Mesothelial cell of epicardium (in vitro differentiated cells): ENCODE measurements at regions not wholly inside any gene's neighbourhood (a gene's known extent, or its start where the extent isn't known, plus 50 kb on each side); places are given as distances from the start of the nearest gene placed in this dataset.
A peak's percentile ranks its signal among the peaks of the same experiment; 100 is the strongest.

ENCODE experiments used
- DNase-seq, 2 experiments: peaks; one replicate each; pipeline ENCODE4 v3.0.0; 2021; ENCODE audit warnings: low spot score in 2 of 2; ENCODE audit not compliant: unreplicated experiment in 2 of 2
- H3K27ac Mint-ChIP-seq: 2 replicates; pipeline ENCODE4 v1.8.0; 2021; ENCODE audit warnings: mixed read lengths
- H3K27me3 Mint-ChIP-seq: 2 replicates; pipeline ENCODE4 v1.8.0; 2021; ENCODE audit warnings: low read depth, mixed read lengths
- H3K36me3 Mint-ChIP-seq: 2 replicates; pipeline ENCODE4 v1.8.0; 2021; ENCODE audit warnings: mixed read lengths
- H3K4me1 Mint-ChIP-seq: 2 replicates; pipeline ENCODE4 v1.8.0; 2021; ENCODE audit warnings: mixed read lengths
- H3K4me3 Mint-ChIP-seq: 2 replicates; pipeline ENCODE4 v1.8.0; 2021; ENCODE audit warnings: mild to moderate bottlenecking, moderate library complexity, mixed read lengths
- H3K9me3 Mint-ChIP-seq: 2 replicates; pipeline ENCODE4 v1.8.0; 2021; ENCODE audit warnings: mixed read lengths
- TF ChIP-seq, protein P1 (sequence below): fragments of 200-600 bp; sonication (generic); IDR thresholded peaks from one replicate; pipeline ENCODE4 v1.5.0; 2021; ENCODE audit warnings: antibody characterized with exemption; ENCODE audit not compliant: unreplicated experiment

DNA sequence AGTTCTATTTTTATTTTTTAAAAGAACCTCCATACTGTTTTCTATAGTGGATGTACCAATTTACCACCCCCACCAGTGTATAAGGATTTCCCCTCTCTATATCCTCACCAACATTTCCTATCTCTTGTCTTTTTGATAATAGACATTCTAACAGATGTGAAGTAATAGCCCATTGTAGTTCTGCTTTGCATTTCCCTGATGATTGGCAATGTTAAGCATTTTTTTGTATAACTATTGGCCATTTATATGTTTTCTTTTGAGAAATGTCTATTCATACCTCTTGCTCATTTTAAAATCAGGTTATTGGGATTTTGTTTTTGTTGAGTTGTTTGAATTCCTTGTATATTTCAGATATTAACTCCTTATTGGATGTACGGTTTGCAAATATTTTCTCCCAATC is 251.1 kb upstream of the HTR2C start:
- no peak for DNase-seq
- Mint-ChIP-seq H3K27ac (no peak overlapping the region), H3K9me3 (peaks cover 17% of the 10 kb centered on the region), H3K27me3 (no peaks in the 10 kb centered on the region), H3K4me3 (no peak overlapping the region), H3K36me3 (peaks cover 4% of the 10 kb centered on the region), H3K4me1 (no peaks in the 10 kb centered on the region)
- TF ChIP-seq, protein P1, sequence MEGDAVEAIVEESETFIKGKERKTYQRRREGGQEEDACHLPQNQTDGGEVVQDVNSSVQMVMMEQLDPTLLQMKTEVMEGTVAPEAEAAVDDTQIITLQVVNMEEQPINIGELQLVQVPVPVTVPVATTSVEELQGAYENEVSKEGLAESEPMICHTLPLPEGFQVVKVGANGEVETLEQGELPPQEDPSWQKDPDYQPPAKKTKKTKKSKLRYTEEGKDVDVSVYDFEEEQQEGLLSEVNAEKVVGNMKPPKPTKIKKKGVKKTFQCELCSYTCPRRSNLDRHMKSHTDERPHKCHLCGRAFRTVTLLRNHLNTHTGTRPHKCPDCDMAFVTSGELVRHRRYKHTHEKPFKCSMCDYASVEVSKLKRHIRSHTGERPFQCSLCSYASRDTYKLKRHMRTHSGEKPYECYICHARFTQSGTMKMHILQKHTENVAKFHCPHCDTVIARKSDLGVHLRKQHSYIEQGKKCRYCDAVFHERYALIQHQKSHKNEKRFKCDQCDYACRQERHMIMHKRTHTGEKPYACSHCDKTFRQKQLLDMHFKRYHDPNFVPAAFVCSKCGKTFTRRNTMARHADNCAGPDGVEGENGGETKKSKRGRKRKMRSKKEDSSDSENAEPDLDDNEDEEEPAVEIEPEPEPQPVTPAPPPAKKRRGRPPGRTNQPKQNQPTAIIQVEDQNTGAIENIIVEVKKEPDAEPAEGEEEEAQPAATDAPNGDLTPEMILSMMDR, result no peak

DNA sequence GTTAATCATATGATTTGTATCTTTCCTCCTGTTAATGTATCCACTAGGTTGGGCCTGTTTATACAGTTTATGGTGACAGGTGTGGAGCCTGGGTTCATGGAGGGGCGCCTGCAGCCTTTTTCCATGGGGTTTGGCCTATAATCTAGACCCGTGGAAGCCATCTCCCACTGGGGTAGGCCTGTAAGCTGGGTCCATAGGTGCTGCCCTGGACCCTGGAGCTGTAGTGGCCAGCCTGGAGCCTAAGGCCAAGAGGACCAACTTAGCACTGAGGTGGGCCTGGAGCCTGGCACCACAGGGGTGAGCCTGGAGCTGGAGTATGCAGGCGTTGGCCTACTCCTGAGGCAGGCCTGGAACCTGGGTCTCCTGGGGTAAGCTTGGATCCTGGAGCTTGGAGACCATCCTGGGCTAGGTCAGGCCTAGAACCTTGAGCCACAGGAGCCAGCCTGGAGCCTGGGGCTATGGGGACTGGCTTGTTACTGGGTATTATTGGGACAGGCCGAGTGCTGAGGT is 249.4 kb upstream of the HTR2C start:
- DNase-seq, result no peak
- TF ChIP-seq, protein P1, result no peak
- H3K9me3 Mint-ChIP-seq, result peaks cover 17% of the 10 kb centered on the region
- peaks cover 4% of the 10 kb centered on the region for H3K36me3 Mint-ChIP-seq
- no peak overlapping the region for H3K4me3 Mint-ChIP-seq
- H3K4me1 Mint-ChIP-seq, result no peaks in the 10 kb centered on the region
- no peaks in the 10 kb centered on the region for H3K27me3 Mint-ChIP-seq
- no peak overlapping the region for H3K27ac Mint-ChIP-seq

GRCh38 chrX:114338870-114339269 is 245.0 kb upstream of the HTR2C start:
- DNase-seq, result no peak
- no peak overlapping the region for H3K4me3 Mint-ChIP-seq
- H3K9me3 Mint-ChIP-seq, result peaks cover 6% of the 10 kb centered on the region
- H3K36me3 Mint-ChIP-seq, result peaks cover 4% of the 10 kb centered on the region
- no peaks in the 10 kb centered on the region for H3K4me1 Mint-ChIP-seq
- H3K27ac Mint-ChIP-seq, result no peak overlapping the region
- TF ChIP-seq, protein P1, result no peak
- H3K27me3 Mint-ChIP-seq, result no peaks in the 10 kb centered on the region

DNA sequence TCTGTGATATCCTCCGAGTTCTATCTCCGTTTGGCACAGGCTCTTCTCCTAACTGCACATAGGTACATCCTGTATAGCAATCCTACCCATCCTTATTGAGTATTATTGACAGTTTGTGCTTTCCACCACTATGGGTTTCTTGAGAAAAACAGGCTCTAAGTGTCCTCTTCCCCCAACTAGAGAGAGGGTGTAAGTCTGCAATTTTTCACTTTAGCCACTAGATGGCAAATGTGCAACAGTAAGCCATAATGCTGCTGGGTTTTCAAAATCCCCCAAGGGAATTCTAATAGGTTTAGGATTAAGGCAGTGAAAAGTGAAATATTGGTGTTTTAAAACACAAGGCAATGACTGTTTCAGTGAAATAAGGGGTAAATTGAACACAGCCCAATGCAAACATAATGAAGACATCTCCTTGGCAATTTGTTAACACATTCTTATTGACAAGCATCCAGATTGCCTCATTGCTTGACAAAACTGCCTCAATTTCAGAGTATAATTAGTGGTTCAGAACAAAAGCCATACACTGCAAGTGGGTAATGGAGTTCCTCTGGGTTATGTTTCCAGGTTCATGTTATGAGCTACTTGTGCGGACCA is 239.0 kb upstream of the HTR2C start:
- no peak overlapping the region for H3K27ac Mint-ChIP-seq
- H3K9me3 Mint-ChIP-seq, result no peaks in the 10 kb centered on the region
- TF ChIP-seq, protein P1, result peak; percentile 75
- peaks cover 1% of the 10 kb centered on the region for H3K27me3 Mint-ChIP-seq
- no peaks in the 10 kb centered on the region for H3K36me3 Mint-ChIP-seq
- no peak overlapping the region for H3K4me3 Mint-ChIP-seq
- no peak for DNase-seq
- no peaks in the 10 kb centered on the region for H3K4me1 Mint-ChIP-seq

GRCh38 chrX:114361076-114361725 is 222.7 kb upstream of the HTR2C start:
- Mint-ChIP-seq H3K4me1 (peaks cover 6% of the 10 kb centered on the region), H3K27ac (no peak overlapping the region), H3K36me3 (no peaks in the 10 kb centered on the region), H3K9me3 (peaks cover 4% of the 10 kb centered on the region), H3K27me3 (no peaks in the 10 kb centered on the region), H3K4me3 (no peak overlapping the region)
- DNase-seq, result no peak
- TF ChIP-seq, protein P1, result no peak
